DMS114 treated with DMSO at 0.1 percent for 48 hours (cell line): ENCODE measurements at regions not wholly inside any gene's neighbourhood (a gene's known extent, or its start where the extent isn't known, plus 50 kb on each side); places are given as distances from the start of the nearest gene placed in this dataset.
A peak's percentile ranks its signal among the peaks of the same experiment; 100 is the strongest.

ENCODE experiments used
- DNase-seq: peaks from one replicate; lab custom pipeline; 2025; ENCODE audit not compliant: unreplicated experiment; lab: John Stamatoyannopoulos, UW

- no peak for DNase-seq
These were observed 309.1 kb downstream of the ARL6IP6 start for GRCh38 chr2:153027533-153027932.

GRCh38 chr2:153020201-153020600 lies 301.8 kb downstream of the ARL6IP6 start:
- DNase-seq, result no peak

GRCh38 chr2:153005071-153005730 lies 286.8 kb downstream of the ARL6IP6 start:
- DNase-seq, result no peak

- DNase-seq, result no peak
These were observed 286.2 kb downstream of the ARL6IP6 start for GRCh38 chr2:153004627-153005026.

- no peak for DNase-seq
These were observed 255.7 kb downstream of the ARL6IP6 start for GRCh38 chr2:152974146-152974545.

GRCh38 chr2:152971685-152972084 lies 253.3 kb downstream of the ARL6IP6 start:
- no peak for DNase-seq

GRCh38 chr2:152962446-152962845 lies 244.0 kb downstream of the ARL6IP6 start:
- DNase-seq, result no peak

GRCh38 chr2:152961351-152961750 lies 242.9 kb downstream of the ARL6IP6 start:
- no peak for DNase-seq

- no peak for DNase-seq
These were observed 231.7 kb downstream of the ARL6IP6 start for GRCh38 chr2:152950126-152950525.

- DNase-seq, result no peak
These were observed 225.7 kb downstream of the ARL6IP6 start for GRCh38 chr2:152944099-152944498.

- DNase-seq, result no peak
These were observed 224.6 kb downstream of the ARL6IP6 start for GRCh38 chr2:152942940-152943440.

GRCh38 chr2:152930501-152930900 lies 212.1 kb downstream of the ARL6IP6 start:
- DNase-seq, result no peak

- no peak for DNase-seq
These were observed 211.2 kb downstream of the ARL6IP6 start for GRCh38 chr2:152929628-152930027.

- DNase-seq, result peak; percentile 7
These were observed 207.4 kb downstream of the ARL6IP6 start for GRCh38 chr2:152925547-152926448.

GRCh38 chr2:152924722-152925121 lies 206.3 kb downstream of the ARL6IP6 start:
- DNase-seq, result no peak

GRCh38 chr2:152924219-152924618 lies 205.8 kb downstream of the ARL6IP6 start:
- DNase-seq, result no peak

- DNase-seq, result no peak
These were observed 202.4 kb downstream of the ARL6IP6 start for GRCh38 chr2:152920846-152921245.

GRCh38 chr2:152910970-152911369 lies 192.6 kb downstream of the ARL6IP6 start:
- DNase-seq, result no peak

GRCh38 chr2:152907046-152907445 lies 188.6 kb downstream of the ARL6IP6 start:
- no peak for DNase-seq

- no peak for DNase-seq
These were observed 175.6 kb downstream of the ARL6IP6 start for GRCh38 chr2:152894051-152894450.

GRCh38 chr2:152890736-152891135 lies 172.3 kb downstream of the ARL6IP6 start:
- no peak for DNase-seq

- no peak for DNase-seq
These were observed 165.6 kb downstream of the ARL6IP6 start for GRCh38 chr2:152883951-152884487.
